HEK293 (cell line): ENCODE measurements at regions not wholly inside any gene's neighbourhood (a gene's known extent, or its start where the extent isn't known, plus 50 kb on each side); places are given as distances from the start of the nearest gene placed in this dataset.
A peak's percentile ranks its signal among the peaks of the same experiment; 100 is the strongest.

Experiments used
- CTCF ChIA-PET: fragments of 350-600 bp; formaldehyde crosslinking; extraction: SDS; loops from one replicate; lab custom pipeline; 2021; ENCODE audit warnings: antibody characterized with exemption; lab: Yijun Ruan, JAX
- POLR2A ChIA-PET: fragments of 300-600 bp; formaldehyde crosslinking; extraction: SDS; loops from one replicate; lab custom pipeline; 2020; ENCODE audit warnings: antibody characterized with exemption, inconsistent platforms; lab: Yijun Ruan, JAX
- H3K27ac ChIP-seq: fragments of 200-500 bp; sonication (Bioruptor generic); 2 replicates; pipeline ENCODE4 v1.5.1; 2014; ENCODE audit warnings: low read depth, low read length, control low read depth, inconsistent platforms; ENCODE audit errors: extremely low read depth
- H3K36me3 ChIP-seq, 2 experiments: fragments of 200-500 bp in 1 of 2; sonication (Bioruptor generic) in 1 of 2; 1 replicate in 1 of 2; 2 replicates in 1 of 2; pipeline ENCODE4 v1.5.1; 2014 to 2017; ENCODE audit warnings: inconsistent platforms in 2 of 2, low read length in 2 of 2; ENCODE audit not compliant: control insufficient read depth in 2 of 2, insufficient read depth in 1 of 2
- H3K4me1 ChIP-seq: fragments of 200-500 bp; sonication (Bioruptor generic); 2 replicates; pipeline ENCODE4 v1.5.1; 2014; ENCODE audit warnings: mild to moderate bottlenecking, low read length, inconsistent platforms; ENCODE audit not compliant: control insufficient read depth, insufficient read depth
- H3K4me3 ChIP-seq: 2 replicates; pipeline ENCODE4 v1.5.1; 2011; ENCODE audit warnings: low read depth, mild to moderate bottlenecking, control low read depth, low read length, moderate library complexity
- H3K9me3 ChIP-seq: fragments of 200-500 bp; sonication (Bioruptor generic); 2 replicates; pipeline ENCODE4 v1.5.1; 2014; ENCODE audit warnings: low read depth, low read length, inconsistent platforms; ENCODE audit not compliant: control insufficient read depth, insufficient read depth
- EGR2 ChIP-seq: fragments of 450-650 bp; formaldehyde crosslinking; IDR thresholded peaks from 2 replicates; pipeline ENCODE4 v1.5.1; 2016; ENCODE audit warnings: low read depth, missing biosample characterization, missing genetic modification characterization
- GLI4 ChIP-seq: fragments of 450-650 bp; formaldehyde crosslinking; IDR thresholded peaks from 2 replicates; pipeline ENCODE4 v1.5.1; 2016; ENCODE audit warnings: missing biosample characterization, missing genetic modification characterization
- SP2 ChIP-seq: fragments of 450-650 bp; formaldehyde crosslinking; IDR thresholded peaks from 2 replicates; pipeline ENCODE4 v1.5.1; 2016; ENCODE audit warnings: missing biosample characterization, missing genetic modification characterization
- SP7 ChIP-seq: fragments of 450-650 bp; formaldehyde crosslinking; IDR thresholded peaks from 2 replicates; pipeline ENCODE4 v1.5.1; 2016; ENCODE audit warnings: missing biosample characterization, missing genetic modification characterization
- TCF7L2 ChIP-seq: IDR thresholded peaks from 2 replicates; pipeline ENCODE4 v1.6.1; 2011; ENCODE audit warnings: low read depth, mild to moderate bottlenecking, inconsistent platforms, low read length, moderate library complexity, borderline replicate concordance
- ZBTB1 ChIP-seq: fragments of 450-650 bp; formaldehyde crosslinking; IDR thresholded peaks from 2 replicates; pipeline ENCODE4 v1.5.1; 2016; ENCODE audit warnings: missing biosample characterization, missing genetic modification characterization
- ZFP69B ChIP-seq: fragments of 450-650 bp; formaldehyde crosslinking; IDR thresholded peaks from 2 replicates; pipeline ENCODE4 v1.5.1; 2016; ENCODE audit warnings: missing biosample characterization, missing genetic modification characterization
- ZNF157 ChIP-seq: fragments of 450-650 bp; formaldehyde crosslinking; IDR thresholded peaks from 2 replicates; pipeline ENCODE4 v1.5.1; 2016; ENCODE audit warnings: missing biosample characterization, missing genetic modification characterization
- ZNF184 ChIP-seq: fragments of 450-650 bp; IDR thresholded peaks from 2 replicates; pipeline ENCODE4 v1.5.1; 2018; ENCODE audit warnings: missing biosample characterization, mild to moderate bottlenecking, missing genetic modification characterization
- ZNF239 ChIP-seq: fragments of 450-650 bp; formaldehyde crosslinking; IDR thresholded peaks from 2 replicates; pipeline ENCODE4 v1.5.1; 2016; ENCODE audit warnings: missing biosample characterization, missing genetic modification characterization
- ZNF292 ChIP-seq: fragments of 450-650 bp; formaldehyde crosslinking; IDR thresholded peaks from 2 replicates; pipeline ENCODE4 v1.5.1; 2016; ENCODE audit warnings: low read depth, missing biosample characterization, missing genetic modification characterization, borderline replicate concordance
- ZNF530 ChIP-seq: fragments of 450-650 bp; formaldehyde crosslinking; IDR thresholded peaks from 2 replicates; pipeline ENCODE4 v1.5.1; 2016; ENCODE audit warnings: low read depth, missing biosample characterization, missing genetic modification characterization
- ZNF623 ChIP-seq: fragments of 450-650 bp; formaldehyde crosslinking; IDR thresholded peaks from 2 replicates; pipeline ENCODE4 v1.5.1; 2016; ENCODE audit warnings: missing biosample characterization, missing genetic modification characterization
- ZNF626 ChIP-seq: fragments of 450-650 bp; sonication (Bioruptor Pico); formaldehyde crosslinking; IDR thresholded peaks from 2 replicates; pipeline ENCODE4 v1.5.1; 2018; ENCODE audit warnings: missing biosample characterization, missing genetic modification characterization, inconsistent platforms
- ZNF791 ChIP-seq: fragments of 450-650 bp; formaldehyde crosslinking; IDR thresholded peaks from 2 replicates; pipeline ENCODE4 v1.5.1; 2016; ENCODE audit warnings: missing biosample characterization, missing genetic modification characterization
- ZNF837 ChIP-seq: fragments of 450-650 bp; formaldehyde crosslinking; IDR thresholded peaks from 2 replicates; pipeline ENCODE4 v1.5.1; 2016; ENCODE audit warnings: missing biosample characterization, missing genetic modification characterization
- TF ChIP-seq, protein P1 (sequence below): fragments of 450-650 bp; formaldehyde crosslinking; IDR thresholded peaks from 2 replicates; pipeline ENCODE4 v1.5.1; 2016; ENCODE audit warnings: missing biosample characterization, missing genetic modification characterization
- TF ChIP-seq, protein P2 (sequence below): fragments of 450-650 bp; formaldehyde crosslinking; IDR thresholded peaks from 2 replicates; pipeline ENCODE4 v1.5.1; 2016; ENCODE audit warnings: missing biosample characterization, missing genetic modification characterization
- TF ChIP-seq, protein P3 (sequence below): fragments of 450-650 bp; formaldehyde crosslinking; optimal IDR thresholded peaks from 2 replicates; pipeline ENCODE3; 2016; ENCODE audit warnings: missing biosample characterization, mild to moderate bottlenecking, missing genetic modification characterization
- TF ChIP-seq, protein P4 (sequence below): fragments of 450-650 bp; formaldehyde crosslinking; IDR thresholded peaks from 2 replicates; pipeline ENCODE4 v1.5.1; 2017; ENCODE audit warnings: missing biosample characterization, missing genetic modification characterization
- TF ChIP-seq, protein P5 (sequence below): fragments of 450-650 bp; formaldehyde crosslinking; IDR thresholded peaks from 2 replicates; pipeline ENCODE4 v1.5.1; 2016; ENCODE audit warnings: missing biosample characterization, missing genetic modification characterization
- TF ChIP-seq, protein P6 (sequence below): fragments of 450-650 bp; formaldehyde crosslinking; IDR thresholded peaks from 2 replicates; pipeline ENCODE4 v1.5.1; 2017; ENCODE audit warnings: missing biosample characterization, missing genetic modification characterization

DNA sequence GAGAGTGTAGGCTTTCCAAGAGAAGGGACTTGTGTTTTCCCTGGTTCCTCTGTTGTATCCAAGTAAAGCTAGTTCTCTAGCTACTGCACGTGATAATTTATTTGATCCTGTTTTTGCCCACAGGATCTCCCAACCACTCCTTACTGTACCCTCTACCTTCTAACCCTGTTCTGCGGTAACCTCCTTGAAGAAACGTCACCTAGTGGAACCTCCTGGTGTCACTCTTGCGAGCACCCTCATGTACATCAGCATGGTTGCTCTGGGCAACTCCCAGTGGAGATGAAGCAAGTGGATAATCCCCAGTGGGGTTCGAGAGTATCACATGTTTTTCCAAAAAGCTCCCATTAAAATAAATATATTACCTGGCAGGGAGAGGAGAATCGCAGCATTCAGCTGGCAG is 108.9 kb upstream of the CLMP start:
- TF ChIP-seq ZNF623 (no peak), ZNF837 (no peak), ZNF239 (tag by site-specific recombination) (no peak), ZNF184 (tag by site-specific recombination) (no peak), ZNF530 (tag by site-specific recombination) (no peak), SP2 (no peak), ZNF626 (tag by site-specific recombination) (no peak), ZNF157 (tag by site-specific recombination) (no peak), ZNF292 (tag by site-specific recombination) (no peak), ZFP69B (no peak), ZNF791 (tag by site-specific recombination) (no peak), SP7 (tag by site-specific recombination) (no peak), ZBTB1 (tag by site-specific recombination) (no peak)
- TF ChIP-seq, protein P1, sequence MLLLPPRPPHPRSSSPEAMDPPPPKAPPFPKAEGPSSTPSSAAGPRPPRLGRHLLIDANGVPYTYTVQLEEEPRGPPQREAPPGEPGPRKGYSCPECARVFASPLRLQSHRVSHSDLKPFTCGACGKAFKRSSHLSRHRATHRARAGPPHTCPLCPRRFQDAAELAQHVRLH (tag by site-specific recombination): no peak
- TF ChIP-seq, protein P2, sequence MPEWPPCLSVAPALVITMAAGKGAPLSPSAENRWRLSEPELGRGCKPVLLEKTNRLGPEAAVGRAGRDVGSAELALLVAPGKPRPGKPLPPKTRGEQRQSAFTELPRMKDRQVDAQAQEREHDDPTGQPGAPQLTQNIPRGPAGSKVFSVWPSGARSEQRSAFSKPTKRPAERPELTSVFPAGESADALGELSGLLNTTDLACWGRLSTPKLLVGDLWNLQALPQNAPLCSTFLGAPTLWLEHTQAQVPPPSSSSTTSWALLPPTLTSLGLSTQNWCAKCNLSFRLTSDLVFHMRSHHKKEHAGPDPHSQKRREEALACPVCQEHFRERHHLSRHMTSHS (tag by site-specific recombination): no peak
- TF ChIP-seq, protein P3, sequence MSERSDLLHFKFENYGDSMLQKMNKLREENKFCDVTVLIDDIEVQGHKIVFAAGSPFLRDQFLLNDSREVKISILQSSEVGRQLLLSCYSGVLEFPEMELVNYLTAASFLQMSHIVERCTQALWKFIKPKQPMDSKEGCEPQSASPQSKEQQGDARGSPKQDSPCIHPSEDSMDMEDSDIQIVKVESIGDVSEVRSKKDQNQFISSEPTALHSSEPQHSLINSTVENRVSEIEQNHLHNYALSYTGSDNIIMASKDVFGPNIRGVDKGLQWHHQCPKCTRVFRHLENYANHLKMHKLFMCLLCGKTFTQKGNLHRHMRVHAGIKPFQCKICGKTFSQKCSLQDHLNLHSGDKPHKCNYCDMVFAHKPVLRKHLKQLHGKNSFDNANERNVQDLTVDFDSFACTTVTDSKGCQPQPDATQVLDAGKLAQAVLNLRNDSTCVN (tag by site-specific recombination): no peak
- TF ChIP-seq, protein P4, sequence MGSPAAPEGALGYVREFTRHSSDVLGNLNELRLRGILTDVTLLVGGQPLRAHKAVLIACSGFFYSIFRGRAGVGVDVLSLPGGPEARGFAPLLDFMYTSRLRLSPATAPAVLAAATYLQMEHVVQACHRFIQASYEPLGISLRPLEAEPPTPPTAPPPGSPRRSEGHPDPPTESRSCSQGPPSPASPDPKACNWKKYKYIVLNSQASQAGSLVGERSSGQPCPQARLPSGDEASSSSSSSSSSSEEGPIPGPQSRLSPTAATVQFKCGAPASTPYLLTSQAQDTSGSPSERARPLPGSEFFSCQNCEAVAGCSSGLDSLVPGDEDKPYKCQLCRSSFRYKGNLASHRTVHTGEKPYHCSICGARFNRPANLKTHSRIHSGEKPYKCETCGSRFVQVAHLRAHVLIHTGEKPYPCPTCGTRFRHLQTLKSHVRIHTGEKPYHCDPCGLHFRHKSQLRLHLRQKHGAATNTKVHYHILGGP (tag by site-specific recombination): no peak
- TF ChIP-seq, protein P5, sequence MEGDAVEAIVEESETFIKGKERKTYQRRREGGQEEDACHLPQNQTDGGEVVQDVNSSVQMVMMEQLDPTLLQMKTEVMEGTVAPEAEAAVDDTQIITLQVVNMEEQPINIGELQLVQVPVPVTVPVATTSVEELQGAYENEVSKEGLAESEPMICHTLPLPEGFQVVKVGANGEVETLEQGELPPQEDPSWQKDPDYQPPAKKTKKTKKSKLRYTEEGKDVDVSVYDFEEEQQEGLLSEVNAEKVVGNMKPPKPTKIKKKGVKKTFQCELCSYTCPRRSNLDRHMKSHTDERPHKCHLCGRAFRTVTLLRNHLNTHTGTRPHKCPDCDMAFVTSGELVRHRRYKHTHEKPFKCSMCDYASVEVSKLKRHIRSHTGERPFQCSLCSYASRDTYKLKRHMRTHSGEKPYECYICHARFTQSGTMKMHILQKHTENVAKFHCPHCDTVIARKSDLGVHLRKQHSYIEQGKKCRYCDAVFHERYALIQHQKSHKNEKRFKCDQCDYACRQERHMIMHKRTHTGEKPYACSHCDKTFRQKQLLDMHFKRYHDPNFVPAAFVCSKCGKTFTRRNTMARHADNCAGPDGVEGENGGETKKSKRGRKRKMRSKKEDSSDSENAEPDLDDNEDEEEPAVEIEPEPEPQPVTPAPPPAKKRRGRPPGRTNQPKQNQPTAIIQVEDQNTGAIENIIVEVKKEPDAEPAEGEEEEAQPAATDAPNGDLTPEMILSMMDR: no peak
- TF ChIP-seq, protein P6, sequence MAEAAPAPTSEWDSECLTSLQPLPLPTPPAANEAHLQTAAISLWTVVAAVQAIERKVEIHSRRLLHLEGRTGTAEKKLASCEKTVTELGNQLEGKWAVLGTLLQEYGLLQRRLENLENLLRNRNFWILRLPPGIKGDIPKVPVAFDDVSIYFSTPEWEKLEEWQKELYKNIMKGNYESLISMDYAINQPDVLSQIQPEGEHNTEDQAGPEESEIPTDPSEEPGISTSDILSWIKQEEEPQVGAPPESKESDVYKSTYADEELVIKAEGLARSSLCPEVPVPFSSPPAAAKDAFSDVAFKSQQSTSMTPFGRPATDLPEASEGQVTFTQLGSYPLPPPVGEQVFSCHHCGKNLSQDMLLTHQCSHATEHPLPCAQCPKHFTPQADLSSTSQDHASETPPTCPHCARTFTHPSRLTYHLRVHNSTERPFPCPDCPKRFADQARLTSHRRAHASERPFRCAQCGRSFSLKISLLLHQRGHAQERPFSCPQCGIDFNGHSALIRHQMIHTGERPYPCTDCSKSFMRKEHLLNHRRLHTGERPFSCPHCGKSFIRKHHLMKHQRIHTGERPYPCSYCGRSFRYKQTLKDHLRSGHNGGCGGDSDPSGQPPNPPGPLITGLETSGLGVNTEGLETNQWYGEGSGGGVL (tag by site-specific recombination): no peak
- H3K4me1 ChIP-seq: no peaks in the 10 kb centered on the region
- ChIA-PET POLR2A (no interaction called here), CTCF (interaction anchor here (0.5 to 1.7 kb wide), 7 partner anchors 12 to 208 kb away, joined by 3 to 7 read pairs (median 4); no protein-coding TSS in a partner anchor)
- no peaks in the 10 kb centered on the region for H3K36me3 ChIP-seq
- H3K27ac ChIP-seq: no peak overlapping the region
- no peak overlapping the region for H3K4me3 ChIP-seq
- no peaks in the 10 kb centered on the region for H3K9me3 ChIP-seq

DNA sequence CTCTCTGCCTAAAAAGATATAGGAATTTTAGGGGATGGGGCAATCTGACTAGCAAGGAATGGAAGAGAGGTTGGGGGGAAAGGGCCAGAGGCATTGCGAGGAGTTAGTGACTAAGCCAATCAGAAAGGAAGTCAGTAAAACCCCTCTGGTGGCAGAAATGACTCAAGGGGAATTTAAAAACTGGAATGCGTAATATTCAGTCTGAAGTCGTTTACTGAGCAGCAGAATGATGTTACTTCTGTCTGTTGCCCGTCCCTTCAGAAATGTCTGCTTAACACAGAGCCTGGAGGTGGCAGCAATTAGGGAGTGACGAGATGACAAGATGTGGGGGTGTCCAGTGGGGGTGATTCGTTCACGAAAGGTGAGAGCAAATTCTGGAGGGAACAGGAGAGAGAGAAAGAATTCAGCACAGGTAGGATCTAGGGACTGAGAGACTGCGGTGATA is 107.7 kb upstream of the CLMP start:
- CTCF ChIA-PET: interaction anchor here (0.9 to 3.6 kb wide), 7 partner anchors 11 to 176 kb away, joined by 3 to 26 read pairs (median 4); no protein-coding TSS in a partner anchor
- H3K4me1 ChIP-seq: no peaks in the 10 kb centered on the region
- H3K4me3 ChIP-seq: no peak overlapping the region
- no peak for TF ChIP-seq GLI4 (tag by site-specific recombination)
- TF ChIP-seq EGR2 (tag by site-specific recombination): 0 out of 2 replicates have a peak, but pooled peaks have one; percentile 8
- no peak for TF ChIP-seq TCF7L2
- no peak overlapping the region for H3K27ac ChIP-seq
- POLR2A ChIA-PET: no interaction called here
- H3K9me3 ChIP-seq: no peaks in the 10 kb centered on the region
- no peaks in the 10 kb centered on the region for H3K36me3 ChIP-seq
